IMR-90 (cell line): ENCODE measurements at regions not wholly inside any gene's neighbourhood (a gene's known extent, or its start where the extent isn't known, plus 50 kb on each side); places are given as distances from the start of the nearest gene placed in this dataset.

Source experiments
- ATAC-seq: fragments of 200-7000 bp; cut with Tn5 transposase; 2 replicates; pipeline ENCODE4 v1.9.1; 2020; ENCODE audit warnings: low read depth, mild to moderate bottlenecking, moderate library complexity
- BruUV-seq: library from RNA; stranded (reverse); fragments of 400-500 nt; replicated peaks from 2 replicates; lab custom pipeline; 2021; lab: Mats Ljungman, UMichigan
- CTCF ChIA-PET: fragments of 300-600 bp; formaldehyde crosslinking; extraction: SDS; loops from one replicate; lab custom pipeline; 2021; ENCODE audit warnings: antibody characterized with exemption; lab: Yijun Ruan, JAX
- POLR2A ChIA-PET: fragments of 300-600 bp; sonication (Branson Sonifier 250); formaldehyde crosslinking; loops from one replicate; lab custom pipeline; 2022; ENCODE audit warnings: antibody characterized with exemption; ENCODE audit not compliant: unreplicated experiment; lab: Charles Lee
- DNase-seq: peaks from one replicate; pipeline ENCODE4 v3.0.0; 2013
- H2AFZ ChIP-seq: replicated peaks from 2 replicates; pipeline ENCODE3; 2013; ENCODE audit warnings: low read length, mild to moderate bottlenecking; ENCODE audit not compliant: poor library complexity
- H2AK5ac ChIP-seq: 2 replicates; pipeline ENCODE4 v1.6.1; 2013; ENCODE audit warnings: low read depth, low read length, inconsistent platforms
- H2AK9ac ChIP-seq: replicated peaks from 2 replicates; pipeline ENCODE3; 2013; ENCODE audit warnings: mild to moderate bottlenecking, low read depth, low read length, moderate library complexity; ENCODE audit not compliant: poor library complexity
- H2BK120ac ChIP-seq: 2 replicates; pipeline ENCODE4 v1.6.1; 2013; ENCODE audit warnings: low read depth, low read length, inconsistent platforms
- H2BK15ac ChIP-seq: 3 replicates; pipeline ENCODE4 v1.6.1; 2013; ENCODE audit warnings: low read depth, low read length, inconsistent platforms
- H2BK20ac ChIP-seq: 2 replicates; pipeline ENCODE4 v1.6.1; 2013; ENCODE audit warnings: low read depth, mild to moderate bottlenecking, inconsistent platforms, low read length, moderate library complexity
- H2BK5ac ChIP-seq: 2 replicates; pipeline ENCODE4 v1.6.1; 2013; ENCODE audit warnings: mild to moderate bottlenecking, low read depth, low read length, inconsistent platforms; ENCODE audit not compliant: poor library complexity, severe bottlenecking
- H3K14ac ChIP-seq: replicated peaks from 2 replicates; pipeline ENCODE4 v1.6.1; 2013; ENCODE audit warnings: low read depth, low read length, inconsistent platforms
- H3K18ac ChIP-seq: 2 replicates; pipeline ENCODE4 v1.6.1; 2013; ENCODE audit warnings: low read depth, low read length, control low read depth
- H3K23ac ChIP-seq: 2 replicates; pipeline ENCODE4 v1.6.1; 2013; ENCODE audit warnings: low read depth, low read length, inconsistent platforms
- H3K27ac ChIP-seq: 2 replicates; pipeline ENCODE4 v1.5.1; 2013; ENCODE audit warnings: mild to moderate bottlenecking, control low read depth, low read length; ENCODE audit not compliant: insufficient read depth
- H3K27me3 ChIP-seq: 2 replicates; pipeline ENCODE4 v1.6.1; 2013; ENCODE audit warnings: low read length; ENCODE audit not compliant: control insufficient read depth, insufficient read depth
- H3K36me3 ChIP-seq: 2 replicates; pipeline ENCODE4 v1.6.1; 2013; ENCODE audit warnings: low read length, mixed read lengths; ENCODE audit not compliant: control insufficient read depth, insufficient read depth
- H3K4ac ChIP-seq: 2 replicates; pipeline ENCODE4 v1.6.1; 2013; ENCODE audit warnings: low read depth, low read length, inconsistent platforms
- H3K4me1 ChIP-seq: 2 replicates; pipeline ENCODE4 v1.6.1; 2013; ENCODE audit warnings: low read length, mixed read lengths; ENCODE audit not compliant: control insufficient read depth, insufficient read depth
- H3K4me2 ChIP-seq: 2 replicates; pipeline ENCODE4 v1.6.1; 2013; ENCODE audit warnings: low read depth, mild to moderate bottlenecking, control low read depth, low read length, moderate library complexity
- H3K4me3 ChIP-seq: 2 replicates; pipeline ENCODE4 v1.5.1; 2013; ENCODE audit warnings: low read depth, mild to moderate bottlenecking, control low read depth, low read length, moderate library complexity; ENCODE audit not compliant: insufficient read depth
- H3K56ac ChIP-seq: 2 replicates; pipeline ENCODE4 v1.6.1; 2013; ENCODE audit warnings: low read length, inconsistent platforms; ENCODE audit not compliant: insufficient read depth; ENCODE audit errors: extremely low read depth
- H3K79me1 ChIP-seq, 2 experiments: 2 replicates each; pipeline ENCODE4 v1.6.1; 2013; ENCODE audit warnings: low read length in 2 of 2, inconsistent platforms in 1 of 2, low read depth in 1 of 2
- H3K9ac ChIP-seq: 2 replicates; pipeline ENCODE4 v1.6.1; 2013; ENCODE audit warnings: low read depth, low read length, control low read depth
- H3K9me1 ChIP-seq: 2 replicates; pipeline ENCODE4 v1.6.1; 2013; ENCODE audit warnings: low read length, inconsistent platforms; ENCODE audit not compliant: insufficient read depth
- H3K9me3 ChIP-seq: 2 replicates; pipeline ENCODE4 v1.6.1; 2013; ENCODE audit warnings: low read length; ENCODE audit not compliant: control insufficient read depth, insufficient read depth
- H4K20me1 ChIP-seq: 2 replicates; pipeline ENCODE4 v1.6.1; 2013; ENCODE audit warnings: low read length, inconsistent platforms; ENCODE audit not compliant: insufficient read depth
- H4K5ac ChIP-seq: 2 replicates; pipeline ENCODE4 v1.6.1; 2013; ENCODE audit warnings: mild to moderate bottlenecking, low read depth, low read length, control low read depth
- H4K8ac ChIP-seq, 2 experiments: 2 replicates each; pipeline ENCODE4 v1.6.1; 2013; ENCODE audit warnings: low read depth in 2 of 2, low read length in 2 of 2, control low read depth in 1 of 2, inconsistent platforms in 1 of 2
- H4K91ac ChIP-seq: 2 replicates; pipeline ENCODE4 v1.6.1; 2013; ENCODE audit warnings: low read depth, low read length, inconsistent platforms; ENCODE audit not compliant: insufficient read depth
- BHLHE40 ChIP-seq: fragments of 150-350 bp; IDR thresholded peaks from 2 replicates; pipeline ENCODE4 v1.6.1; 2016; ENCODE audit warnings: mild to moderate bottlenecking, low read depth, low read length
- CEBPB ChIP-seq: IDR thresholded peaks from 2 replicates; pipeline ENCODE4 v1.6.1; 2012; ENCODE audit warnings: low read depth, low read length, improper control_type of control experiment
- CHD1 ChIP-seq: IDR thresholded peaks from 2 replicates; pipeline ENCODE4 v1.6.1; 2012; ENCODE audit warnings: low read depth, low read length, improper control_type of control experiment
- CTCF ChIP-seq: conservative IDR thresholded peaks from 2 replicates; pipeline ENCODE4 v1.5.1; 2012; ENCODE audit warnings: mild to moderate bottlenecking, low read depth, low read length, improper control_type of control experiment
- MAFK ChIP-seq: IDR thresholded peaks from 2 replicates; pipeline ENCODE4 v1.6.1; 2012; ENCODE audit warnings: low read depth, low read length, improper control_type of control experiment
- MAZ ChIP-seq: IDR thresholded peaks from 2 replicates; pipeline ENCODE4 v1.6.1; 2012; ENCODE audit warnings: low read depth, mild to moderate bottlenecking, low read length, improper control_type of control experiment, moderate library complexity, borderline replicate concordance
- MXI1 ChIP-seq: IDR thresholded peaks from 2 replicates; pipeline ENCODE4 v1.6.1; 2012; ENCODE audit warnings: low read depth, mild to moderate bottlenecking, low read length, moderate library complexity, borderline replicate concordance
- NFE2L2 ChIP-seq: fragments of 150-350 bp; IDR thresholded peaks from 2 replicates; pipeline ENCODE4 v1.6.1; 2016; ENCODE audit warnings: low read depth, mild to moderate bottlenecking, low read length
- POLR2A ChIP-seq: IDR thresholded peaks from 2 replicates; pipeline ENCODE4 v1.6.1; 2012; ENCODE audit warnings: mild to moderate bottlenecking, low read depth, low read length
- RCOR1 ChIP-seq: IDR thresholded peaks from 2 replicates; pipeline ENCODE4 v1.6.1; 2012; ENCODE audit warnings: mild to moderate bottlenecking, low read length, improper control_type of control experiment; ENCODE audit not compliant: insufficient replicate concordance
- RFX5 ChIP-seq: IDR thresholded peaks from 2 replicates; pipeline ENCODE4 v1.8.0; 2012; ENCODE audit warnings: low read depth, mild to moderate bottlenecking, low read length, moderate library complexity
- WGBS, 2 experiments: methylation state at CpG; one replicate each; pipeline versions ENCODE4 v1.1.5 to v1.1.7; 2013; ENCODE audit warnings: missing lambda C conversion rate in 2 of 2; ENCODE audit not compliant: insufficient read length in 1 of 2; ENCODE audit errors: extremely low coverage in 2 of 2; 5-methylcytosine and 5-hydroxymethylcytosine counted together
- dilution Hi-C: fragments of 300-500 bp; cut with HindIII; formaldehyde crosslinking; loops from one replicate; pipeline ENCODE4 v1.14.3; 2018; ENCODE audit warnings: low sequenced_read_pairs; ENCODE audit not compliant: unreplicated experiment
- in situ Hi-C: fragments of 300-500 bp; cut with MboI; formaldehyde crosslinking; loops from 3 replicates; pipeline ENCODE4 v1.14.3; 2019; ENCODE audit warnings: low sequenced_read_pairs, inconsistent platforms, mixed read lengths
- intact Hi-C: fragments of 100-400 bp; cut with micrococcal nuclease; formaldehyde crosslinking; loops from 2 replicates; pipeline ENCODE4 v1.10.0; 2022
- TF ChIP-seq, protein P1 (sequence below): fragments of 150-350 bp; IDR thresholded peaks from 2 replicates; pipeline ENCODE4 v1.6.1; 2016; ENCODE audit warnings: low read depth, mild to moderate bottlenecking, low read length, moderate library complexity, borderline replicate concordance

DNA sequence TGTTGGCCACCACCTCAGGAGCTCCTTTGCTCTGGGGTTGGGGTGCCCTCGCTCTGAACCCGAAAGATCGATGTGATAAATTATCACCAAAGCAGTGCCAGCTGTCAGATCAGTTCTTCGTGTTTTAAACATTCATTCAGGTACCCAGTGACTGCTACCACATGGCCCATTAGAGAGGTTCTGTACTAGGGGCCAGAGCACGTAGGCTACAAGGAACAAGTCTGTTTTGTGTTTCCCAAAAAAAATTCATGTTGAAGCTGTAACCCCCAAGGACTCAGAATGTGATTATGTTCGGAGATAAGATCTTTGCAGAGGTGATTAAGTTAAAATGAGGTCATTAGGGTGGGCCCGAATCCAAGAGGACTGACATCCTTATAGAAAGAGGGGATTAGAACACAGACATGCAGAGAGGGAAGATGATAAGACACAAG, 526.9 kb downstream of the NPHP4 start:
- no peak overlapping the region for H3K4me3 ChIP-seq
- ATAC-seq (no peak), DNase-seq (no peak)
- no peak overlapping the region for H2AFZ ChIP-seq
- no peak overlapping the region for H2BK120ac ChIP-seq
- H2BK5ac ChIP-seq: no peak overlapping the region
- H3K9ac ChIP-seq: no peak overlapping the region
- no peaks in the 10 kb centered on the region for H3K27me3 ChIP-seq
- H3K36me3 ChIP-seq: no peaks in the 10 kb centered on the region
- H2AK9ac ChIP-seq: no peak overlapping the region
- no peaks in the 10 kb centered on the region for H4K20me1 ChIP-seq
- no TSS peak for BruUV-seq
- H3K14ac ChIP-seq: no peak overlapping the region
- no peak overlapping the region for H4K5ac ChIP-seq
- no peak overlapping the region for H2BK20ac ChIP-seq
- no peak overlapping the region for H2BK15ac ChIP-seq
- no peak overlapping the region for H3K23ac ChIP-seq
- ChIA-PET POLR2A (no interaction called here), CTCF (no interaction called here)
- H3K4me1 ChIP-seq: no peaks in the 10 kb centered on the region
- H4K91ac ChIP-seq: no peak overlapping the region
- TF ChIP-seq MXI1 (no peak), CHD1 (no peak), CEBPB (no peak), CTCF (no peak), NFE2L2 (no peak), MAFK (no peak), RFX5 (no peak), BHLHE40 (no peak), RCOR1 (no peak), MAZ (no peak), POLR2A (no peak)
- TF ChIP-seq, protein P1, sequence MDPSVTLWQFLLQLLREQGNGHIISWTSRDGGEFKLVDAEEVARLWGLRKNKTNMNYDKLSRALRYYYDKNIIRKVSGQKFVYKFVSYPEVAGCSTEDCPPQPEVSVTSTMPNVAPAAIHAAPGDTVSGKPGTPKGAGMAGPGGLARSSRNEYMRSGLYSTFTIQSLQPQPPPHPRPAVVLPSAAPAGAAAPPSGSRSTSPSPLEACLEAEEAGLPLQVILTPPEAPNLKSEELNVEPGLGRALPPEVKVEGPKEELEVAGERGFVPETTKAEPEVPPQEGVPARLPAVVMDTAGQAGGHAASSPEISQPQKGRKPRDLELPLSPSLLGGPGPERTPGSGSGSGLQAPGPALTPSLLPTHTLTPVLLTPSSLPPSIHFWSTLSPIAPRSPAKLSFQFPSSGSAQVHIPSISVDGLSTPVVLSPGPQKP: no peak
- 20% methylated on average over 1 of the region's 7 CpGs; no CpG with 5 or more reads in 1 of the 2 experiments for WGBS, 2 experiments
- dilution Hi-C loops (no loop called here), in situ Hi-C loops (no loop called here), intact Hi-C loops (no loop called here)
- no peak overlapping the region for H4K8ac ChIP-seq
- H3K79me1 ChIP-seq: no peaks in the 10 kb centered on the region
- no peak overlapping the region for H3K56ac ChIP-seq
- H3K18ac ChIP-seq: no peak overlapping the region
- H3K27ac ChIP-seq: no peak overlapping the region
- H2AK5ac ChIP-seq: no peak overlapping the region
- peaks cover 42% of the 10 kb centered on the region for H3K9me3 ChIP-seq
- no peak overlapping the region for H3K4me2 ChIP-seq
- no peak overlapping the region for H3K4ac ChIP-seq
- no peaks in the 10 kb centered on the region for H3K9me1 ChIP-seq
